Superior temporal gyrus (tissue), 1 donor: ENCODE measurements at regions not wholly inside any gene's neighbourhood (a gene's known extent, or its start where the extent isn't known, plus 50 kb on each side); places are given as distances from the start of the nearest gene placed in this dataset.
A peak's percentile ranks its signal among the peaks of the same experiment; 100 is the strongest.

Experiments
- DNase-seq: peaks from one replicate; pipeline ENCODE4 v3.0.0-alpha.2; 2016; ENCODE audit errors: extremely low spot score

DNA sequence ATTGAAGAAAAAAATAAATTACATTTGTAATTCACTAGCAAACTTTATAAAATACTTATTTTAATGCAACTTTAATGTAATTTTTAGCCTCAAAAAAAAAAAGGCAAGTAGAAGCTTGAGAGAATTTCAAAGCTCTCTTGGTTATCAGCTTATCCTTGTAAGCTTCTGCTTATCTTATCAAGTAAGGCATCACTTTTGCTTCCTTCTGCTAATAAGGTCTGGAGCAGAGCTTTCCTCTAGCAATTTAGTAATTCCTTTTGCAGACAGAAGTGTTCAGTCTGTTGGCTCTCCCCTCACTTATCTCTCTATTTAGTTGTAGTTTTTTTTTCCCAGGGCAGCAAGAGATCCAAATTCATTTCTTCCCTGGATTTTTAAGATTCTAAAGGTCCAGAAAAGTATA is 525.0 kb downstream of the ISL1 start:
- DNase-seq = no peak

DNA sequence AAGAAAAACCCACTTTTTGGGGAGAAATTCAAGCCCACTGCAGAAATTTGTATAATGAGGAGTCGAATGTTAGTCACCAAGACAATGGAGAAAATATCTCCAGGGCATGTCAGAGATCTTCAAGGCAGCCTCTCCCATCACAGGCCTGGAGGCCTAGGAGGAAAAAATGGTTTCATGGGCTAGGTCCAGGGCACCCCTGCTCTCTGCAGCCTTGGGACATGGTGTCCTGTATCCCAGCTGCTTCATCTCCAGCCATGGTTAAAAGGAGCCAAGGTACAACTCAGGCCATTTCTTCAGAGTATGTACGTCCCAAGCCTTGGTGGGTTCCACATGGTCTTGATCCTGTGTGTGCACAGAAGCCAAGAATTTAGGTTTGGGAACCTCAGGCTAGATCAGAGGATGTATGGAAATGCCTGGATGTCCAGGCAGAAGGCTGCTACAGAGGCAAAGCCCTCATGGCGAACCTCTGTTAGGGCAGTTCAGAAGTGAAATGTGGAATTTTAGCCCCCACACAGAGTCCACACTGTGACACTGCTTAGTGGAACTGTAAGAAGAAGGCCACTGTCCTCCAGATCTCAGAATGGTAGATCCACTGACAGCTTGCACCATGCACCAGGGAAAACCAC is 561.4 kb downstream of the ISL1 start:
- DNase-seq = no peak

DNA sequence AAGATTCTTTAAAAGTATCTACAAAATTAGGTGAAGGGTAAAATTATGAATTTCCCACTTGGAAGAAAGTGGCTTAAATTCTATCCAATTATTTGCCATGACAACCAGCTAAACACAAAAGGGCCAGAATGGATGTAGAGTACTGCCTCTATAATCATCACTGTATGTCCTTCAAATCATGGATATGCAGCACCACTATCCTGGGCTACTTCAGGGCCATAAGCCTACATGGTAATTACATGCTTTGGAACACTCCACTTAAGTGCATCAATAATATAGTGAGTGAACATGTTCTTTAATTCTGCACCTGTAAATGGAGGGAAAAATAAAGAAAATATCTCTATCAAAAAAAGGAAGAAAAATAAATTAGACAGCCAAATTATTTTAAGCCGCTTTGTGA is 575.2 kb downstream of the ISL1 start:
- no peak for DNase-seq

DNA sequence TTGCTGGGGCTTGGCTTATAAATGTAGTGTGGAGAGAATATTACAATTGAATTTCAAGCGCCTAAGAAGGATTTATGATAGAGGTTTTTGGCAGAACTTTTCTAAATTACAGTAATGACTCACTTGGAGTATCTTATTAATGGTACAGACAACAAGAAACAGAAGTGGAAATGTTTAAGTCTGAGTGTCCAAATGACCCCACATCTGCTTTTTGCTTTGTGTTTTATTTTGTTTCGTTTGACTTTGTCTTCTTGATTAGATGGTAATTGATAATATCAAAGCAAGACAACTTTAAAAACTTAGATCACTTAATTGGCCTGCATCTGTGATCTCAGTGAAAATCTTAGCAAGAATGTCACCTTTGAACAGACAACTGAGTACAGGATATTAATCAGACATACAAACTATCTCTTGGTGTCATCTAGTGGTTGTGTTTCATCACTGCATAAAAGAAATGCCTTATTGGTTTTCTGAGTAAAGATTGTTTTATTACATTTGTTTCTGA is 577.4 kb downstream of the ISL1 start:
- peak; percentile 31 for DNase-seq

DNA sequence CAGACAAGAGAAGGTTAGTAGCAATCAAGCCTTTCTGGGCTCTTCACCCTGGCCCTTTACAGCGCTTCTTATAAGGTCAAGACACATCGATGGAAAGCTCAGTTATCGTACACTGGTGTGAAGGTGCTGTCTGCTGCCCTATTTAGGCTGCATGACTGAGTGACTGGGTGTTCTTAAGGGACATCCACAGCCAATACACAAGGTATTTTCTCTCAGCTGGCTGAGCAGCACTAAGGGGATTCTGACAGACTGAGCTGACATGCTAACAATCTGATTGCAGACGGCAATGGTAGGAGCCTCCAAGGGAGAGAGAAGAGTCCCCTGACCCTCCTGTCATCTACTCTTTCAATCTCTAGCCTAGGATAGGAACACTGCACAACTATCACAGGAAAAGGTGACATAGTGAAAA is 577.9 kb downstream of the ISL1 start:
- DNase-seq = no peak

DNA sequence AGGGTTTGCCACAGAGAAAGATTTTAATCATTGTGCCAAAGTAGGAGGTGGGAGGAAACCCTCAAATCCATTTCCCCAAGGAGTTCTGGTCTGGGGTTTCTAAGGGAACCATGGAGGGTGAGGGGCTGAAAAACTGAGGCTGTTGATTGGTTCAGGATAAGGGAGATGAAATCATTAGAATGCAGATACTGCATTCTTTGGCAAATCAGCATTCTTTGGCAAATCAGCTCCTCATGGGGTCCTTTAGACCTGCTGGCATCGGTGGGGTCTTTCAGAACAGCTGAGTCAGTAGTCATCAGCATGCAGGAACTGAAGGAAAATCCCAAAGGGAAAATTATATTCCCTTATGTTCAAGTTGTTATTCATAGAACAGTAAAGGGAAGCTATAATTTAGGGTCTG is 585.5 kb downstream of the ISL1 start:
- no peak for DNase-seq

DNA sequence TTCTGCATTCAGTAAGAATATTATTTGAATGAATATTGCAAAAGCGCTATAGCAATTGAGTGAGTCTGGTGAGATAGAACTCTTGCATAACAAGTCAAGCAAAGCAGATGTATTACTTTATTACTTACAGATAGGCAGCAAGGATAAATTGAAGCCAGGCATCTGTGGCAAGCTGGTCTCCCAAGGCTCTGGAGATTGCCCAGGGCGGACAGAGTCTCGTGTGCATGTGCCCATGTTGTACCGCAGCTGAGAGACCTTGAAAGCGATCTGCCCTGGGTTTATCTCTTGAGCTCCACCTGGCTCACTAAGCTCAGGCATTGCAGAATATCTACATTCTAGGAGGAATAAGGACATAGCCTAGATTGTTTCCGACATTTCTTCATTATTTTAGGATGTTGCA is 591.6 kb downstream of the ISL1 start:
- DNase-seq = no peak

DNA sequence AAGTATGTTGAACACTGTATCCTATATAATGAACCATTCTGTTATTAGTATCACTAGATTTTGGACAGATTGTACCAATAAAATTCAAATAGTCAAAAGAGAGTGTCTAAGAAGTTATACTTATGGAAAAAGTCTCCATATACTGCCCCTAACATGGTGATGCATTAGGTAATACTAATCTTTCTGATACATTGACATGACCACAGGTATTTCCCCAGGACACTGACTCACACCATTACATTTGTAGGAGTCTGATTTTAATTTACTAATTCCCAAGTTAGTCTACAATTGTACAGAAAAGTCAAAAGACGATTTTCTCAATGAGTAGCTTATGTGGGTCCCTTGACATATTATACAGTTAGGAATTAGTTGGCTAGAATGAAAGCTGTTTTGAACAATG is 593.8 kb downstream of the ISL1 start:
- DNase-seq = no peak

DNA sequence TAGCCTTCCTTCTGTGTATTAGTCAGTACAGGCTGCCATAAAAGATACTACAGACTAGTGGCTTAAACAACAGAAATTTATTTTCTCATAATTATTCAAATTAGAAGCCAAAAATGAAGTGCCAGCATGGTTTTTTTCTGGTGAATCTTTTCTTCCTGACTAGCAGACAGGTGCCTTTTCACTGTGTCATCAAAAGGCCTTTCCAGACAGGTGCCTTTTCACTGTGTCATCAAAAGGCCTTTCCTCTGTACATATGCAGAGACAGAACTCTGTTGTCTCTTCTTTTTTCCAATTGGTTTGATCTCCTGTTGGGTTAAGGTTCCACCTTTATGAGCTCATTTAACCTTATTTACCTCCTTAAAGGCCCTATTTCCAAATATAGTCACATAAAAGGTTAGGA is 599.9 kb downstream of the ISL1 start:
- no peak for DNase-seq

DNA sequence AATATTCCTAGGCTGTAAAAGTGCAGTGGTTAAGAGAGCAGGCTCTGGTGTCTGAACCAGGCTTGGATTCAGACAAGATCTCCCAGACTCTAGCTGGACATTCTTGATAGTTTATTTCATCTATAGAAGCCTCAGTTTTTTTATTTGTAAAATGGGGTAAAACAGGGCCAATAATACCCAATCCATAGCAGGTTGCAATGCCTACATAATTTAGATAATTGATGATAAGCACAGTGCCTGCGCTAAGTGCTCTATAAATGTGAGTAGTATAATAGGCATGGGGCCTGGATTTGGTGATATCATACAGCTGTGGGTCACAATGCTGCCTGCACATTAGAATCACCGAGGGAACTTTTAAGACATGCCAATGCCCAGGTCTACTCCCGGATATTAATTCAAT is 603.5 kb downstream of the ISL1 start:
- DNase-seq = no peak

DNA sequence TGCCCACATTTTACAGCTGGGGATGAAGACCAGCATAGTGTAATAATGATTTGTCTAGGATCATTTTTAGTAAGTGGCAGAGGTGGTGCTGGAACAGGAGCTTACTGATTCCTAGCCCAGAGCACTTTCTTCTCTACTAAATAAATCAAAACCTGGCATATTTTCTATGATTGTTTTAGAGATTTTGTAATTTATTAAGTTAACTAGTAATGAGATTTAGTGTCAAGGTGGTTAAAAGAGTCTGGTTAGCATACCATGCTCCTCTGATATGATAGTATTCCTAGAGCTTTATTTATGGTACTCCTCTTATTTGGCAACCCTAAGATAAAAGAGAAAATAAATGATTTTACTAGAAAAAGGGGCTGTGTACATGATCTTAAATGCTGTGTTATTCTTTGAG is 604.0 kb downstream of the ISL1 start:
- DNase-seq = no peak

DNA sequence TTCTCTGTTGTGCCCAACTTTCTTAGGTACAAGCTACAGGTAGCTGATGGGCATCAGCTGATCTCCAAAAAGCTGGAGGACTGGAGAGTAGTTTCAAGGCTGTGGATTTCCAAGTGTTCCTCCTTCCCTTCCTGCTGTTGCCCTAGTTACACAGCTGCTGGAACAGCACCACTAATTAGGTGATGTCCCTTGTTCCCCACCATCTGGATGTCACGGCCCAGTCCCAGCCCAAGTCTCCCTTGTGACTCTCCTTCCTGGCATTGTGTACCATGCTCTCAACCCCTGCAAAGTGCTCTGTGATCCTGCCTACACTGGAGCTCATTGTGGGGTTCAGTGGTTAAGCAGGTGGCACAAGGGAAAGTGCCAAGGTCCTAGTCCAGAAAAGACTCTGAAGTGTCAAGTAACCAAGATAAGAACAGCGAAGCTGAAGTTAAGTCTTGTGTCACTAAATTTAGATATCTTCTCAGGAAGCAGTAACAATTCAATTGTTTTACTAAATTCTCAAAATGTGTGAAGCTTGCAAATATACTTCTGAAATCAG is 604.5 kb downstream of the ISL1 start:
- no peak for DNase-seq

DNA sequence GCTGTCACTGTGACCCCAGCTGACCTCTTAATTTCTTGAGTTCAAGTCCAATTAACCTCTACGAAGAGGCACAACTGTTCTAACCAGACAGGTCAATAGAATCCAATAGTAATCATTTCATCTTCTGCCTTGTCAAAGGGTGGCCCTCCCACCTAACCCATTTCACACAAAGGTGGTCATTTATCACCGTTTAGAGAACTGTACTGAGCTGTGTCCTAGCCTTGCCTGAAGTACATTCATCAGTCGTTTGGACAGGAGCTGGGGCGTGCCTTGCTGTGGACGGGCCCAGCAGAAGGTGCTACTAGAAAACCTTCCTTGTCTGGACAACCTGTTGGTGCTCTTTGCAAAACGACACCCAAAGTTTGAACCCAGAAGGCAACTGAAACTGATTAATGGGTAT is 605.4 kb downstream of the ISL1 start:
- no peak for DNase-seq

DNA sequence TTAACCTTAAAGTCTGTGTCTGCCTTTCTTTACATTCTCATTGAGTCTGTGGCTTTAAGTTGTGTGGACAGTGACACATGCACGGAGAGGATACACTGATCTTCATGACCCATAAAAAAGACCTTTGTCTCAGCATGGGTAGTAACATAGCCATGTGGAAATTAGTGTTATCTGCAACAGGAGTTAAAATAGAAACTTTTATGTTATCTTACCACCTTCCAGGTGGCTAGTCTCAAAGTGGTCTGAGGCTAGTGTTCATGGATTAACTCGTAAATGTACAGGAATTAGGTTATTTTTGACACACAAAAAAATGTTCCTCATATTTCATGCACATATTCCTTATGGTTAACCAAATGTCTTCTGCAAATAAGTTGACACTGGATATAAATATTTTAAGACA is 607.0 kb downstream of the ISL1 start:
- DNase-seq = no peak

DNA sequence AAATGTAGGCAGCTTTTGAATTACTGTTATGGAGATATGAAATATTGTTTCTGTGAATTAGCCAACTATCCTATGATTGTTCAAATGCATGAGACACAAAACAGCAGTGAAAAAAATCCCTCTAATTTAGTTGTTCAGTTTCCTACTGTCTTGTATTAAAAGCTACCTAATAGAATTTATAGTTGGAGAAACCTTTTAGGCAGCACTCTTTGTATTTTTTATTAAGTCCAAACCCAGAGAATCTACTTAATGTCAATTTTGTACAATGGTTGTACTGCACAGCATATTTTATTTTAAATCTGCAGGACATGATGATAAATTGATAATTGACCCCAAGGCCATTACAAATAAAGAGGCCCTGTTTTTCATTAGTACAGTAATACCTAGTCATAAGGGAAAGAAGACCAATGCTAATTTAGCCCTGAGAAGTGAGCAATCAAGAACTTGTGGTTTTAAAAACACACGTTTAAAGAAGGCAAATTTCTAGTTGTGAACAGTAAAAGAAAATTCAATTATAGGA is 607.5 kb downstream of the ISL1 start:
- no peak for DNase-seq

DNA sequence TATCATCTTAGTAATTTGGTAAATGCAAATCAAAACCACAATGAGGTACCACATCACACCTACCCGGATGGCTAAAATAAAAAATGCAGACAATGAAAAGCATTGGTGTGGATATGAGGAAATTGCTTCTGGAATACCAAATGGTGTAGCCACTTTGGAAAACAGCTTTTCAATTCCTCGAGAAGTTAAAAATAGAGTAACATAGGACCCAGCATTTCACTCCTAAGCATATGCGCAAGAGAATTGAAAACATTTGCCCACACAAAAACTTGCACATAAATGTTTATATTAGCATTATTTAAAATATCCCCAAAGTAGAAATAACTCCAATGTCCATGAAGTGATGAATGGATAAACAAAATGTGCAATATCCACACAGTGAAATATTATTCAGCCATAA is 608.7 kb downstream of the ISL1 start:
- no peak for DNase-seq

DNA sequence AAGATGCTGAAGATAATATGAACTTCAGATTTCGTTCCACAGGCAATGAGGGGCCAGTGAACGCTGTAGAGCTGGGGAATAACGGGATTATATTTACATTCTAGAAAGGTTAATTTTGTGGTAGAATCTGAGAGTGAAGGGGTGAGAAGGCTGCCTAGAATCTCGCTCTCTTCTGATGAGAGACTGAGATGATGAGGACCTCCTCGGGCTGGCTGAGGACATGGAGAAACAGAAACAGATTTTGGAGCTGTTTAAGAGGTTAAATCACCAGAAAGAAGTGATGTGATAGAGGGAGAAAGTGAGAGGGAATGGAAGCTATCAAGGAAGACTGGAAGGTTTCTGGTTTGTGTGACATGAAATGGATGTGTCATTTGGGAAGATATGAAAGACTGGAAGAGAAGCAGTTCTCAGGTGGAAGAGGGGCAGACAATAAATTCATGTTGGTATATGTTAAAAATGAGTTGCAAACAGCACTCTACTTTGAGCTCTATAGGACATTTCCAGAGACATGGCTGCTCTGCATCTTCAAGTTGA is 612.6 kb downstream of the ISL1 start:
- no peak for DNase-seq

DNA sequence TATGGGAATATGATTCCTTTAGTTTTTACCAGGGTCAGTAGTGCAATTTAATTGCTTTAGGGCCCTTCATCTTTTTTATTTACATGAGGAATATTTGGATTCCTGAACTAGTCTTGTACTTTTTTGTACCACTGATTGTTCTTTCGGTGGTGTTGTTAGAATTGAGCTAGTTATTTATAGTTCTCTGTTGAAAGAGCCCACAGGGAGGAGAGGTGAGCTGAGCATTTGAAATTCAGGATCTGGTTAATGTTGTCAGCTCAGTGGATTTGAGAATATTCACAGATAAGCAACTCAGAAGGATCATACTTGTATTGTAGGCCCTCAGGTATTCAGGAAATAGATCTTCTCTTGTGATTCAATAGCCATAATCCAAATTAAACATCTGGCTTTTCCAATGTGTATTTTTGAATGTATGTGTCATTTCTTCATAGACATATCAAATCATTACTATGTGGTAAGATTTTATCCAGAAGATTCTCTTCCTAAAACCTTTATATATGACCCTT is 613.2 kb downstream of the ISL1 start:
- DNase-seq = no peak

DNA sequence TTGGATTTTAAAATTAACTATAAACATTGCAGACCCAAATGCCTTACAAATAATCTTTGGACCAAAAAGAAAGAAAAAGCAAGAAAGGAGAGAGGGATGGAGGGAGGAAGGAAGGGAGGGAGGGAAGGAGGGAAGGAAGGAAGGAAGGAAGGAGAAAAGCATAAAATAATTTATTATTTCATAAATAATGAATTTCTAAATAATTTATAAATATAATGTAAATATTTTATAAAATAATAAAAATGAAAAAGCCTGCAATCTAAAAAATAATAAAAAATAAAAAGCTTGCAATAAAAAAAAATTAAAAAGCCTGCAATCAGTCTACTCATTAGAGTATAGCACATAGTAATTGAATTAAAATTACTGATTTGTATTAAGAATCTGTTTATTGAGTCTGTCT is 614.3 kb downstream of the ISL1 start:
- no peak for DNase-seq

DNA sequence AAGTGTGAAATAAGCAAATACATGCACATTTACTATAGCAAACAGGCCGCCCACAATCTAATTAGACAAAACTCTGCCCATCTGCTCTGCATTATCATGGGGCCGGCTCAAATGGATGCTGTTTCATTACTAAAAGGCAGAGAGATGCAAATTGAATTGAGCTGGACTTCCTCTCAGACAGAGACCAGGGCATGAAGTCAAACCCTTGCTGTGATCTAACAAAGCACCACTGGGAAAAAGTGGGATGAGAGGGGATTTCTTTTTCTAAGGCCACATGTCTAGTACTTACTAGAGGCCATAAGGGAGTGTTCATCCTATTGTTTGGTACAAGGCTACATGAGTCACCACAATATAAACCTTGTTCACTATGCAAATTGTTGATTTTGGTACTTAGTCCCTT is 614.7 kb downstream of the ISL1 start:
- no peak for DNase-seq

DNA sequence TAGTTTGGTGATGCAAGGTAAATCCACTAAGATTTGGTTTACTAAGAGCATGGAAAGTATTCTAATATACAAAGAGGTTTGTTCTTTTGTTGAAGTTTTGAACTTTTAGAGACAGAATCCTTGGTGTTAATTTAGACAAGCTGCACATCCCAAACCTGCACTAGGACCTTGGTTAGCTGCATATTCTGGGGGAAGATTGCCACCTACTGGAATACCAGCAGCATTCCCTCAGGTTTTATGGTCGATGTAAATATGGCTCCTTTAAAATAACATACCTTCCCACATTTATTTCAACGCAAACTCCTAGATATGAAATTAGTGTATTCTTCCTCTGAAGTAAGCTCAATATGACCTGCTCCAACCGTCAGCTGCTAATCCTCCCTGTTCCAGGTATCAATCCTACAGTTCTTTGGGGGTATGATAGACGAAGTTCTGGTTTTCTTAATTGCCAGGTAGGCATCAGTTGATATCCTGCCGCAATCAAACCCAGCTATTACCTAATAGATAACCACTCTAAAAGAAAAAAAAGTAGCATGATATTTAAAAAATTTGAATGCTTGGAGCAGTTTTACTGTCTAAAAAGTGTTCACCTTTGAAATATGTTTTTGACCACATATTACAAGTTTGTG is 624.1 kb downstream of the ISL1 start:
- peak; percentile 65 for DNase-seq

DNA sequence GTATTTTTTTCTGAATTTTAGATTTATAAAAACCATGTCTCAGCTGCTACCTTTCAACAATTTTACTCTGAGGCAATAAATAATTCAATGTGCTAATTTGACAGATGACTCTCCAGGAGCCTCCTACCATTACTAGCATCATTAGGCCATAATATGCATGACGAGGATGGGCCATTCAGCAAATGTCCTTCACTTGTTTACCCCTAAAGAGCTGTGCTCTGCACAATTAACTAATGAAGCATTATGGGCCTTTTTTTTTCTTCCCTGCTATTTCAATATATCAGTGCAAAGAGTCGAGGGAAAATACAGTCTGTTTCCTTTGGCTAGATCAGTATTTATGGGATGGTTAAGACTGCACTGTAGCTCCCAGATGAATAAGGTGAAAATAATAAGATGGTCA is 627.2 kb downstream of the ISL1 start:
- DNase-seq = no peak

DNA sequence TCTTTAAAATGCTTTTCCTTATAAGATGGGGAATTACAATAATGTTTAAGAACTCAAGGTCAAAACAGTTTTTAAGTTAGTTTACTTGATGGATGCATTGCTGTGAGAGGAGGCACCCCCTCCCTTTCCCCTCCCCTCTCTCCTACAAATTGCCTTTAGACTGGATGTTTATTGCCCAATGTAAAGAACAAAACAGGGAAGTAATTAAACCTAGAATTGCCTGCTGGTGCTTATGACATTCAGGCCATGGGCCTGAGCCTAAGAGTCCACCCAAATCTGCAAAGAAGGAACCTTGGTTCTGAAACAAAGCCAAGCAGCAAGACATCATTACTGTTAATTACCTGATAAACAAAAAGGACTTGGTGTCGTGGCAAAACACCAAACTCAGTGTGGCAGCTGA is 630.3 kb downstream of the ISL1 start:
- no peak for DNase-seq
